HK-2 (cell line): ENCODE measurements at regions not wholly inside any gene's neighbourhood (a gene's known extent, or its start where the extent isn't known, plus 50 kb on each side); places are given as distances from the start of the nearest gene placed in this dataset.
A peak's percentile ranks its signal among the peaks of the same experiment; 100 is the strongest.

Experiments used
- DNase-seq: peaks from one replicate; pipeline ENCODE4 v3.0.0-alpha.2; 2018; ENCODE audit not compliant: unreplicated experiment

DNA sequence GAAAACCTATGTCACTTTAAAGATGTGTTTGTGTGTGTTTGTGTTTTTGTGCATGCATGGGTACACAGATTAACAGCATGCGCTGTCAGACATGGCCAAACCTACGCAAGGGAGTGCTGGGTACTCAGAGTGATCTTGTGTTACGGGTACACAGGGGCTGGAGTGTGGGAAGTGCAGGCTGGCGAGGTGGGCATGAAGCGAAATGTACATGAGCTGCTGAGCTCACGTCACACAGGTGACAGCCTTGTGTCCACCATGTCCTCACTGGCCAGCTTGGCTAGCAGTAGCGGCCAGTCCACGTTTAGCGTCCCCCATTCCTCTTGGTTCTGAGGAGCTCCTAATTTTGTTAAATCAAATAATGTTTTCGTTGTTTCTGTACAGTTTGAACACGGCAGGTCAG, 979.7 kb upstream of the TMEM132C start:
- DNase-seq: no peak

DNA sequence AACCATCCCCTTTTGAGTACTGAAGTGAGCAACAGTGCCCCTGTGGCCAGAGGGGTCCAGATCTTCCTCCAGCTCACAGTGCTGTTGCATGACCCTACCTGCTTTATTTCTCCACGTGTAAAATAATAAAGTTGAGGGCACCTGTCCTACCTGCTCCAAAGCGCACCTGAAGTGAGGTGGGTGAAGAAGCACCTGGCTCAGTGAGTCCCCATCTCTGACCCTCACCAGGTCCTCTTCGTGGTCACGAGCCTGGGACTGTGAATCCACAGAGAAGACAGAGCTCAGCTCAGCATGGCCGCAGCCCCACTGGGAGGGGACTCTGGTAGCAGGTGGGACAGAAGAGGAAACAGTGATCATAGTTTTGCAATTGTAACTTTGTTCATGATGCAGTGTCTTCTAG, 976.7 kb upstream of the TMEM132C start:
- DNase-seq: no peak

DNA sequence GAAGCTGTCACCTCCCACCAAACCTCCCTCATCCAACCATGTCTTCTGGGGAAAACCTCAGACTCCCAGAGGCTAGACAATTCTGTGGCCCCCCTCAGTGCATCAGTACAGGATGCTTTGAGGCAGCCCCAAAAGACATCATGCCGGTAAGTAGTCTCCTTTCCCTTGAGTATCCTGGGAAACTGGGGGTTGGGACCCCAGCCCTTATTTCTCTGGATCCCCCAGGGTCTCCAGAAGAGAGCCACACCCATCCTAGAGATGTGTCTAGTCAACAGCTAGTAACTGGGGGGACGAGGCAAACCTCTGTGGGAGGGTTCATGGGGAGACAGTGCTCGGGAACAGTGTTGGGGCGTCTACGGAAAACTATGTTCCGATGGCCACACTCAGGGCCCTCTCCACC, 974.2 kb upstream of the TMEM132C start:
- DNase-seq: no peak

DNA sequence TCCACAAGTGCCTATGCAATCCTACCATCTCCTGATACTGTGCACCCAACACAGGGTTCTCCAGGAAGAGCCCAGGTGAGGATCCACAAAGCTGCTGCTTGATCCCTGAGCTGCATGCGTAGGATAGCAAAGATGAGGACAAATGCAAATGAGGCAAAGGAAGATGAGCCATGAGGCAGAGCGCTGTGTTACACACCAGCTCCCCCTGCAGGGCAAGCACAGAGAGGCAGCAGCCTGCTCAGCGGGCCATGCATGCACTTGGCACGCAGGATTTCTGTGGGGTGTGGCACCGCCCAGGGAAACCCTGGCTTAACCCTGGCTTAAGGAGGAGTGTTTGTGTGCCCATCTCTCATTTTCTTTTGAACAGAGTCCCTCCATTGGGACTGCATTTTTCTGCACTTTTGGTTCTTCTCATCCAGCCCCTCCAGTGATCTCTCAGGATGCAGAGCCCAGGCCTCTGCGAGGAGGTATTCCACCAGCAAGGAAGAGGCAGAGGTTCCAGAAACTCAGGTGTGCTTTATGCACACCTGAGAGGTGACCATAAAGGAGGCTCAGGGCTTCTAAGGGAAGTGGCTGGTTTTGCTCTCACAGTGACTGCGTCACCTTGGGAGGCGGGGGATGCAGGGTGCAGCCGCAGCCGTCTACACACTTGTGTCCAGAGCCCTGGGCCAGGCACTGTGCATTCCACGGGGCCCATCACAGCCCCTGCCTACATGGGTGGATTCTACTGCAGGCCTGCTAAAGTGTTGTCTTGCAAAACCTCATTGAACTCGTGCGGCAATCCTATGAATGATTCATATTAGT, 973.3 kb upstream of the TMEM132C start:
- DNase-seq: peak; percentile 85

DNA sequence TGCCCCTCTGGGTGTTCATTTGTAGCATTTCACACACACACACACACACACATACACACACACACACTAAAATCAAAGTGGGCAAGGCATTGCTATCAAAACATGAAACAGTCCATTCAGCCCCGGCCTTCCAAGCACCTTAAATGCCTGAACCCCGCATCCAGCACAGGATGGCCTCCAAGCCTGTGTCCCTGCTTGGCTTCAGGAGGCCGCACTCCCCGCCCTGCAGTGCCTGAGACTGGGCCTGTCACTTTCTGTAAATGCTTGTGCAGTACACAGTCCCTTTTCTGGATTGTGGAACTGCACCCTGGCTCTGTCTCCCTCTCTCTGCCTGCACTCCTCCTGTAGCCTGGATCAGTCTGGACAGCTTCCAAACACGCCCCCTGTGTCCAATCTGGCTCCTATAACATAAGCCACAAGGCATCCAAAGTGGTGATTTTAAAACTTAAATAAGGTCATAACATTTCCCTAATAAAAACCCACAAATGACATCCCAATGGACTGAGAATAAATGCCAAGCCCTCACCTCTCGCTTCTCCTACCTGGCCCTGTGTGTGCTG, 972.2 kb upstream of the TMEM132C start:
- DNase-seq: no peak

DNA sequence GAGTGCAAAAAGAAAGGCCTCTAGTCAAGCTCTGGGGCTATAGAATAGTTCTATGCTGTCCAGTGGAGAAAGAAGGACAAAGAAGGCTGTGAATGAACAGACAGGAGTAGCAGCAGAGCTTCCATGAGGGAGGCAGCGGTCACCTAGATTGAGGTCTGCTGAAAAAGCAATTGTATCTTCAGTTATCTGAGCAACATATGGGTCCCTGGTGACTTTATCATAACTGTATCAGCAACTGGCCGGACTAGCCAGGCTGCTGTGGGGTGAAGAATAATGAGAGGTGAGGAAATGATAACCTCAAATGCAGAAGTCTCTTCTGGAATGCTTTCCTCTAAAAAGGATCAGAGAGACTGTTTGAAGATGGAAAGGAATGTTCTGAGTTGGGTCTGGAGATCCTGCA, 971.3 kb upstream of the TMEM132C start:
- no peak for DNase-seq

DNA sequence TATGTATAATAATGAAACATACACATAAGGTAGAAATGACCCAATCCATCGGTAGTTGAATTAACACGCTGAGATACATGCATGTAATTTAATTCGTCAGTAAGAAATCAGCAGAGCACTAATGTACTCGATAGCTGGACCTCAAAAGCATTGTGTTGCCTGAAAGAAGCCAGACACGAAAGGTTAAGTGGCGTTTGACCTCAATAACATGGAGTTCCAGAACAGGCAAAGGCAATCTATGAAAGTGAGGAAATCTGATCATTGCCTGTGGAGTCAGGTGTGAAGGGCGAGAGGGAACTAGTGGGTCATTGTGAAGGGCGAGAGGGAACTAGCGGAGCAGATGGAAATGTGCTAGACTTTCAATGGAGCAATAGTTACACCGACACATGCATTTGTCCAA, 970.4 kb upstream of the TMEM132C start:
- DNase-seq: no peak

DNA sequence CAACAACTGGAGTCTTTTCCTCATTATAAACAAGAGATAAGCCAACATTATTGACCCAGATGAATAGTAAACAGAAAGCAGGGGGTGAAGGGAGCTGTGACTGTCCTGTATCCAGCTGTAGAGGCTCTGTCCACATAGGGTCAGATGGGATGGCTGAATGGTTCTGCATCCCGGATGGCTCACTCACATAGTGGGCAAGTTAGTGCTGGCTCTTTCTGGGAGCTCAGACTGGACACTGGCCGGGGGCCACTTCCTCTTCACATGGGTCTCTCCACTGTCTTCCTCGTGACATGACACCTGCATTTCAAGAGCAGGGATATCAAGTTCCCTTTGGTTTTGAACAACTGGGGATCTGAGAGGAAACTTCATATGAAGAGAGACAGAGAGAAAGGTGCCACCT, 969.6 kb upstream of the TMEM132C start:
- no peak for DNase-seq

DNA sequence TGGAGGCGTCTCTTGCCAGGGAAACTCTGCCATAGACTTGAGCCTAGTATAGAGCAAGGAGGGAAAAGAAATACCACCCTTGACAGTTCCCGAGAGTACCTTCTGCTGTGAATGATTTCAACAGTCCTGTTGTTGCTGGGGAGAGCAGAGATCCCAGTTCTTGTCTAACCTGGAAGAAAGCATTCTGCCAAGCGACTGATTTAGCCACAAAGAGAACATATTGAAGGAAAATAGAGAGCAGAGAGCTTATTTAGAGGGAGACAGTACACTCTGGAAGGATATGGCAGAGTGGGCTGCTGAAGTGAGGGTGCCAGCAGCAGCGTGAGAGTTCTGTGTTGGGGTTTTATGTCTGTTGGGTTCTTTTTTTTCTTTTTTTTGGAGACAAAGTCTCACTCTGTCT, 966.9 kb upstream of the TMEM132C start:
- DNase-seq: no peak

DNA sequence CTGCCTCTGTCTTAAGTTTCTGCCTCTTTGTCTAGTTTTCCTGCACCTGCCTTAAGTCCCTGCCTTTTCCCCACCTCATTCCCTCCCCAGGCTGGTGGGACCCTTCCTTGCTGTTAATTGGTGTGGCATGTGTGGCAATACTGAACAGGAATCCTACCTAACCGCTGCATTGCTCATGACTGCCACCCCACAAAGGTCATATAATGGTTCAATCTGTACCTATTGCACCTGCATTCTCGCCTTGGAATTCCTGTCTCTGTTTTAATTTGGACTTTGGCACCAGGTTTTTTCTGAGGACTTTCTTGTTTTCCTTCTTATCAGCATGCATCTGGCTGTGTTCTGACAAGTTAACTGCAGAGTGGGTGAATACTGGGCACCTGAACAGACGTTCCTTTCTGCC, 966.2 kb upstream of the TMEM132C start:
- DNase-seq: no peak

DNA sequence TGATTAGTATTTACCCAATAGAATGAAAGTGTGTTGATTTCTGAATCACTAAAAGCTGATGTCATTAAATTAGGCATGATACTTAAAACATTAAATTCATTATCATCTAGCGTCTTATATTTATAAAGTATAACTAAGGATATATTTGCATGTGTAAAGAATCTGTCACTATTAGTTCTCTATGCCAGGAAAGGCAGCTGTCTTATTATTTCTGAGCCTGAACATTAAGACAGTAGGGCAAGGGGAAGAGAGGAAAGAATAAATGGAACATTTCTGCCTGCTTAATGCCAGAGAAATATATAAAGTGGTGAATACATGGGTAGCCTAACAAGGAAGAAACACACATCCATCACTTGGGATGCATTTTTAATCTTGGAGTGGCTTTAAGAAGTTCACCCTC, 965.1 kb upstream of the TMEM132C start:
- DNase-seq: no peak

DNA sequence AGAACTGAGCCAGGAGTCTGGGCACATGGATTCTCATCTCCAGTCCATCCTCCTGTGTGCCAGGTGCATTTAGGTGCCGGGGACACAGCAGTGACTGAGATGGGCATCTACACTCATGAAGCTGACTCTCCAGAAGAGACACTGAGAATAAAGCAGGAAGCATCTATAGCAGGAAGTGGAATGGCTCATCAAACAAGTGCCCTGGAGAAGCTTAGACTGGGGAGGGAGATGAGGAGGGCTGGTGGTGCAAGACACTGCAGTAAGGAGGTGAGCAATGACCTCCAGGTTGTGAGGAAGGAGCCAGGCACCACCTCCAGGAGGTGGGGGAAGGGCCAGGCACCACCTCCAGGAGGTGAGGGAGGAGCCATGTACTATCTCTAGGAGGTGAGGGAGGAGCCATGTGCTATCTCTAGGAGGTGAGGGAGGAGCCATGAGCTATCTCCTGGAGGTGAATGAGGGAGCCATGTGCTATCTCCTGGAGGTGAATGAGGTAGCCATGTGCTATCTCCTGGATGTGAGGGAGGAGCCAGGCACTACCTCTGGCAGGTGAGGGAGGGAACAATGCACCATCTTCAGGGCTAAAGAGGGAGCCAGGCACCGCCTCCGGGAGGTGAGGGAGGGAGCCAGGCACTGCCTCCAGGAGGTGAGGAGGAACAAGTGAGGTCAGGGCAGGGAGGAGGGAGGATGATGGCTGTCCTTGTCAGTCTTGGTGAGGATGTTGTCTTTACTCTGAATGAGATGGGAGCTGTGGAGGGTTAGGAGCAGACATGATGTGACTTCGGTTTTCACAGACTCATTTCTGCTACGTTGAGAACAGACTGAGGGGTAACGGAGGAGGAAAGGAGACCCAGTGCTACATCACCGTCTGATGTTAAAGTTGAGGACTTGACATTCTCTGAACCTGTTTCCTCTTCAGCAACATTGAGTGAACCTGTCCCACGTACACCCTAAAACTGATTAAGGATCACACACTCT, 961.9 kb upstream of the TMEM132C start:
- DNase-seq: no peak

DNA sequence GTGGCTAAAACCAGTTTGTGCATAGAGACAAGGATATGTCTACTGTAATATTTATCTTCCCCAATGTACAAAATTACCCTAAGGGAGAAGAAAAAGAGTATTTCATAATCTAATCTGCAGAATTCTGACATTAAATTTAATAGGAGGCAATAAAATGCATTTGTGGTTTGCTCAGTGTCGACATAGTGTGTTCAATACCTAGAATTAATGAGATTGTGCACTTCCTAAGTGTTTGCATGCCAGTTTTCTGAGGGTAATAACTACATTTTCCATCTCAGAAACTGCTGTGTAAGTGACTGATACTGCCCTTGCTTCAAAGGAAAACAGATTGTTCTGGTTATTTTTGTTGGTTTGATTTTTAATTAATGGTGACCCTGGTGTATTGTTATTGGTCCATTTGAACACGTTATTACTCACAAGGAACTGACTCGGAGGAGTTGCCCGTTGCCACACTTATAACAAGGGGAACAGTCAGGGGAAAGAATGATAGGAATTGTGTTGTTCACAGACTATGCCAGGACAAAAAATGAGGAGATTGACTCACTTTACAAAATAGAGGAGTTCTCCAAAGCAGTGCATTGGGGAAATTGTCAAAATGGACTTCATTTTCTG, 960.3 kb upstream of the TMEM132C start:
- no peak for DNase-seq

DNA sequence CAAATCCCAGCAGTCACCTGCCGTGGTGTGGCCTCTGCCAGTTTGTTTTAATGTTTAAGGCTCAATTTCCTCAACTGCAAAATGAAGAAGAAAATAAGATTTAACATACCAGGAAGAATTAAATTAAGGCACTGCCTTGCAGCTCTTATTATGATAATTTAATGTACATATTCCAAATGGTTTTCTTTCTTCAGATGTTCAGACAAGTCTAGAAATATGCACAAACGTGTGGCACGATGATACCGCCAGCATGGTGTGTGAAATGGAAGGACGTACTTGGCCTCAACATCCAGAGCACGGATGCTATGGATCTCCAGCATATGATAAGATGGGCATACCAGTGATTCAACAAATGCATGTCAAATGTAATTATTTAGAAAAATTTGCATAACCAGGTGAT, 959.4 kb upstream of the TMEM132C start:
- no peak for DNase-seq

DNA sequence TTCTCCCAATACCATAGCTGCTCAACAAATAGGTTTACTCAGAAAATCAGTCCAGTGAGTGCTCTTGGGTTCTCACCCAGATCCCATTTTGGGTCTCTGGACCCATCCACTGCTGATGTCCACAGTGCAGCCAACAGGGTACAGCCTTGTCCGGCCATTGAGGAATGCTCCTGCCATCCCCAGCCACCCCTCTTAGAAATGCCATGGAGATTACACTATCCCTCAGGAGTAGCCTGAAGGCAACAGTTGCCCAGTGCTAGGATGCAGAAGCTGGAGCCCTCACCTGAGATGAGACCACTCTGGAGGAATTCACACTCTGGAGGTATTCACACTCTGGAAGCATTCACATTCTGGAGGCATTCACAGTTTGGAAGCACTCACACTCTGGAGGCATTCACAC, 958.8 kb upstream of the TMEM132C start:
- DNase-seq: no peak

DNA sequence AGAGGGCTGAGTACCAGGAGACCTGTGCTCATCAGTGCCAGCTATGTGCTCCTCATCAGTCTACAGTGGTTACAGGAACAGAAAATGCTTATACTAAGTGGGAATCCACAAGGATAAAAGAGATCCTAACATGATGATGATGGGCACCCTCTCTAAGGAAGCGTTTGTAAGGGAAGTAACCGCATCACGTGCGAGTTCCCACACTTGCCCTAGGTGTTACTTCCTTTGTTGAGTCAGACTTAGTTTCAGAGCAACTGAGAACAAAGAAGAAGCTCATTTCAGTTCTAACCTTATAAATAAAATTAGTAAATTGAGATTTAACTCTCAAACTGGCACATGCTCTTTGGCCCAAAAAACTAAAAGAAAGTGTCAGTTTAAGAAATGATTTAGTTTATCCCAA, 956.4 kb upstream of the TMEM132C start:
- no peak for DNase-seq

DNA sequence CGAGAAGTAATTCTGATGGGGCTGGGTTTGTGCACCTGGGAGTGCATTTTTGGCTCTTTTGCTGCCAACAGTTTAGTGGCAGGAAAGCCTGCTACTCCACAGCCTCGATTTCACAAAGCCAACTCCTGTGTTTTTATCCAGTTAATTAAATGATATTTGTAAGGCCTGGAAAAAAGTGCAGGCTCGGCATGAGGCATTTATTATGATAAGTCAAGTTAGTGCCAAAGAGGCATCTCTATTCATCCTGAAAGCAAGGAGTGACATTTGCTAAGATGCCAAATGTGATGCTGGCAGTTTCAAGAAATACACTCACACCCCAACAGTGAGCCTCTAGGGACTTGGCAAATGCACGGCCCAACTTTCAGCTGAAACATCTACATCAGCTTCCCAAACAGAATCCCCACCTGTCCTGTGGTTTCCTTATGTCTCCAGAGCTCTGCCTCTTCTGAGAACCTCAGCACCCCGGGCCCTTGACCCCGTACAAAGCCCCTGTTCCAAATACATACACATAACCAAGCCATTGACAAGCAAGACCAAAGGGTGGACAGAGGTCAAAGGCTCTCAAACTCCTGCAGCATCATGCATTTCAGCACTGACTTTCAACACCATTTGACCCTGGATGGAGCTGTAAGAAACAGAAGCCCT, 955.1 kb upstream of the TMEM132C start:
- no peak for DNase-seq

DNA sequence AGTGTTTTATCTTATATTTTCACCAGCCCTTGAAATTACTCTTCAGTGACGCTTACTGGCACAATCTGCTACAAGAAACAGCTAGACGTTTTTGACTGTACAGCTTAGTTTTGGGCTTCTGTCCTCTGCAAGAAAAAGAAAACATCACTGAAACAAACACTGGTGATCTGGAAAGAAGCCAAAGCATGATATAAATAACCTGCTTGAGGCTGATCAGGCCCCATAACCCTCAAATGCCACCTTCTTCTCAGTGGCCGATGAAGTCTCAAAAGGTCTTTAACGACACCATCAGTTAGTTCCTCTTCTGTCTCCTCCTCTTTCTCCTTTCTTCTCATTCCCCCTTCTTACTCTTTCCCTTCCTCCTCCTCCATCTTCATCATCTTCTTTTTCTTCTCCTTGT, 942.3 kb upstream of the TMEM132C start:
- DNase-seq: no peak

DNA sequence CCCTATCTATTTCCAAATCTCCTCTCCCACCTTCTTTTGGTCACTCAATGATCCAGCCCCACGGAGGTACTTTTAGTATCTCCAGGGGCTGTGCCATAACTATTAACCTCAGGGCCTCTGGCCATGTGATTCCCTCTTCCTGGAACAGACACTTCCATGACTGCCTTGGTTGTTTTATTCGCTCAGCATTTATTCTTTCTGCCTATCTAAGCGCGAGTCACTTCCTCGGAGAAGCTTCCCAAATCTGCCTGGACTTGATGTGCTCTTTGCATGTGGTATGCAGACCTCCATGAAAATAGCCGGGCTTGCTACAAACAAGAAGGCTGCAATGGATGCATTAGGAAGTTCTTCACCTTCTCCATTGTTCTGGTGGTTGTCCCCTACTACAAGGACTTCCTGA, 939.0 kb upstream of the TMEM132C start:
- no peak for DNase-seq

DNA sequence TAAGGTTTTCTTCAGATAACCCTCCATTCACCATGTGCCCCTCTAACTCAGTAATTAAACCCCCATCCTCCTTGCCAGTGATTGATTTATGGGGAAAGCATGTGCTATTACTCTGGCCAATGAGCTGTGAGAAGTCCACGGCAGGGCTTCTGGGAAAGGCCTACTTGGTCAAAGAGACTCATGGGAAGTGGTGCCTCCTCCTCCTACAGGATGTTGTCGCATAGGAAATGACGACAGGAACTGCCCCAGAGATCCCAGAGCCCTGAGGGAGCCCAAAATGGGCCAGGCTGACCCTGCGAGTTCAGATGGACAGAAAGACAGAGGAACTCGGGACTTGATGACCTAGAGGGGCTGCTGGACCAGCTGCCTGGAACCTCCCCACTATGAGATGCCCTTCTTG, 938.1 kb upstream of the TMEM132C start:
- no peak for DNase-seq

DNA sequence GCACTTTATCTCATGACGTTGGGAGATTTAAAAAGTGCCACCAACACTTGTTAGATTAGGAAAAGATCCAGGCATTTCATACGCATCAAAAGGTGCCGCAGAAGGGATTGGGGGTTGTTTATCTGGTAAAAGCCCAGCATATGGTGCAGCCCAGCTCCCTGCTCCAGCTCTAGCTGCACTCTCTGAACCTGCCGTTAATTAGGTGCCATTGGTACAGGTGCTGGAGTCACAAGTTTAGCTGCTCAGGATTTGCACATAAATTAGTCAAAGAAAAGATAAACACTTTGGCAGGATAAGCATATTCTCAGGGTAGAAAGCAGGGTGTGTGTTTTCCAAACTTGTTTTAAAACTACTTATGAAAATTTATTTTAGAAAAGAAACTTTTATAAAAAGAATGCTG, 932.6 kb upstream of the TMEM132C start:
- no peak for DNase-seq
